Hepatocyte (in vitro differentiated cells): ENCODE measurements at regions not wholly inside any gene's neighbourhood (a gene's known extent, or its start where the extent isn't known, plus 50 kb on each side); places are given as distances from the start of the nearest gene placed in this dataset.
"Not testable (repeated sequence)": the region's sequence is repeated elsewhere in the genome, so short reads cannot be mapped to it uniquely, and the experiment has no call there.

Source experiments
- EZH2 ChIP-seq: fragments of 200-600 bp; sonication (generic); IDR thresholded peaks from 2 replicates; pipeline ENCODE4 v1.6.1; 2016; ENCODE audit warnings: antibody characterized with exemption, mild to moderate bottlenecking, borderline replicate concordance
- EZH2phosphoT487 ChIP-seq: fragments of 200-600 bp; sonication (generic); IDR thresholded peaks from one replicate; pipeline ENCODE4 v1.6.1; 2018; ENCODE audit warnings: antibody characterized with exemption, mild to moderate bottlenecking, low read depth, moderate library complexity; ENCODE audit not compliant: unreplicated experiment, severe bottlenecking
- TF ChIP-seq, protein P1 (sequence below): fragments of 200-600 bp; sonication (generic); IDR thresholded peaks from 2 replicates; pipeline ENCODE4 v1.5.1; 2016; ENCODE audit warnings: antibody characterized with exemption, mild to moderate bottlenecking; ENCODE audit not compliant: poor library complexity

DNA sequence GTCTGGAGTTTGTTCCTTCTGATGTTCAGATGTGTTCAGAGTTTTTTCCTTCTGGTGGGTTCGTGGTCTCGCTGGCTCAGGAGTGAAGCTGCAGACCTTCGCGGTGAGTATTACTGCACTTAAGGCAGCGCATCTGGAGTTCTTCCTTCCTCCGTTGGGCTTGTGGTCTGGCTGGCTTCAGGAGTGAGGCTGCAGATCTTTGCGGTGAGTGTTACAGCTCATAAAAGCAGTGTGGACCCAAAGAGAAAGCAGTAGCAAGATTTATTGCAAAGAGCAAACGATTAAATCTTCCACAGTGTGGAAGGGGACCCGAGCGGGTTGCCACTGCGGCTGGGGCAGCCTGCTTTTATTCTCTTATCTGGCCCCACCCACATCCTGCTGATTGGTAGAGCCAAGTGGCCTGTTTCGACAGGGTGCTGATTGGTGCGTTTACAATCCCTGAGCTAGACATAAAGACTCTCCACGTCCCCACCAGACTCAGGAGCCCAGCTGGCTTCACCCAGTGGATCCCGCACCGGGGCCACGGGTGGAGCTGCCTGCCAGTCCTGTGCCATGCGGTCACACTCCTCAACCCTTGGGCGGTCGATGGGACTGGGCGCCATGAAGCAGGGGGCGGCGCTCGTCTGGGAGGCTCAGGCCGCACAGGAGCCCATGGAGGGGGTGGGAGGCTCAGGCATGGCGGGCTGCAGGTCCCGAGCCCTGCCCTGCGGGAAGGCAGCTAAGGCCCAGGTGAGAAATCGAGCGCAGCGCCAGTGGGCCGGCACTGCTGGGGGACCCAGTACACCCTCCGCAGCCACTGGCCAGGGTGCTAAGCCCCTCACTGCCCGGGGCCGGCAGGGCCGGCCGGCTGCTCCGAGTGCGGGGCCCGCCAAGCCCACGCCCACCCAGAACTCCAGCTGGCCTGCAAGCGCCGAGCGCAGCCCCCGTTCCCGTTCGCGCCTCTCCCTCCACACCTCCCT is 315.3 kb upstream of the SGK1 start:
- TF ChIP-seq, protein P1, sequence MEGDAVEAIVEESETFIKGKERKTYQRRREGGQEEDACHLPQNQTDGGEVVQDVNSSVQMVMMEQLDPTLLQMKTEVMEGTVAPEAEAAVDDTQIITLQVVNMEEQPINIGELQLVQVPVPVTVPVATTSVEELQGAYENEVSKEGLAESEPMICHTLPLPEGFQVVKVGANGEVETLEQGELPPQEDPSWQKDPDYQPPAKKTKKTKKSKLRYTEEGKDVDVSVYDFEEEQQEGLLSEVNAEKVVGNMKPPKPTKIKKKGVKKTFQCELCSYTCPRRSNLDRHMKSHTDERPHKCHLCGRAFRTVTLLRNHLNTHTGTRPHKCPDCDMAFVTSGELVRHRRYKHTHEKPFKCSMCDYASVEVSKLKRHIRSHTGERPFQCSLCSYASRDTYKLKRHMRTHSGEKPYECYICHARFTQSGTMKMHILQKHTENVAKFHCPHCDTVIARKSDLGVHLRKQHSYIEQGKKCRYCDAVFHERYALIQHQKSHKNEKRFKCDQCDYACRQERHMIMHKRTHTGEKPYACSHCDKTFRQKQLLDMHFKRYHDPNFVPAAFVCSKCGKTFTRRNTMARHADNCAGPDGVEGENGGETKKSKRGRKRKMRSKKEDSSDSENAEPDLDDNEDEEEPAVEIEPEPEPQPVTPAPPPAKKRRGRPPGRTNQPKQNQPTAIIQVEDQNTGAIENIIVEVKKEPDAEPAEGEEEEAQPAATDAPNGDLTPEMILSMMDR: not testable (repeated sequence)
- not testable (repeated sequence) for TF ChIP-seq EZH2, EZH2phosphoT487
